ENCODE measurements at regions not wholly inside any gene's neighbourhood (a gene's known extent, or its start where the extent isn't known, plus 50 kb on each side); places are given as distances from the start of the nearest gene placed in this dataset.

- Histone ChIP-seq H3K27me3 (ENCODE audit: control insufficient read depth, low read length) (no peaks in the 10 kb centered on the region), H3K4me2 (ENCODE audit: low read length) (no peak overlapping the region), H4K20me1 (ENCODE audit: control insufficient read depth, insufficient read depth, low read depth, low read length) (no peaks in the 10 kb centered on the region), H3K79me2 (ENCODE audit: control insufficient read depth, low read length) (no peaks in the 10 kb centered on the region), H3K9me2 (replicated peaks; ENCODE audit: control insufficient read depth, low read length) (no peaks in the 10 kb centered on the region), H3K27ac (ENCODE audit: low read depth, low read length) (no peak overlapping the region), H3K4me1 (ENCODE audit: control insufficient read depth, low read length) (no peaks in the 10 kb centered on the region), H3F3A (ENCODE audit: control insufficient read depth, insufficient read depth) (no peaks in the 10 kb centered on the region), H3K4me3 (ENCODE audit: low read length) (no peak overlapping the region), H3K9me3 (ENCODE audit: control insufficient read depth, insufficient read depth, low read length) (no peaks in the 10 kb centered on the region), H3K36me3 (ENCODE audit: control insufficient read depth, low read length) (no peaks in the 10 kb centered on the region)
- no peak for TF ChIP-seq EZH2phosphoT487 (IDR thresholded peaks at IDR 0.05; ENCODE audit: borderline replicate concordance, low read length)
- TF ChIP-seq, protein P1, sequence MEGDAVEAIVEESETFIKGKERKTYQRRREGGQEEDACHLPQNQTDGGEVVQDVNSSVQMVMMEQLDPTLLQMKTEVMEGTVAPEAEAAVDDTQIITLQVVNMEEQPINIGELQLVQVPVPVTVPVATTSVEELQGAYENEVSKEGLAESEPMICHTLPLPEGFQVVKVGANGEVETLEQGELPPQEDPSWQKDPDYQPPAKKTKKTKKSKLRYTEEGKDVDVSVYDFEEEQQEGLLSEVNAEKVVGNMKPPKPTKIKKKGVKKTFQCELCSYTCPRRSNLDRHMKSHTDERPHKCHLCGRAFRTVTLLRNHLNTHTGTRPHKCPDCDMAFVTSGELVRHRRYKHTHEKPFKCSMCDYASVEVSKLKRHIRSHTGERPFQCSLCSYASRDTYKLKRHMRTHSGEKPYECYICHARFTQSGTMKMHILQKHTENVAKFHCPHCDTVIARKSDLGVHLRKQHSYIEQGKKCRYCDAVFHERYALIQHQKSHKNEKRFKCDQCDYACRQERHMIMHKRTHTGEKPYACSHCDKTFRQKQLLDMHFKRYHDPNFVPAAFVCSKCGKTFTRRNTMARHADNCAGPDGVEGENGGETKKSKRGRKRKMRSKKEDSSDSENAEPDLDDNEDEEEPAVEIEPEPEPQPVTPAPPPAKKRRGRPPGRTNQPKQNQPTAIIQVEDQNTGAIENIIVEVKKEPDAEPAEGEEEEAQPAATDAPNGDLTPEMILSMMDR (IDR thresholded peaks at IDR 0.05; ENCODE audit: low read depth, low read length, poor library complexity, severe bottlenecking): no peak
These were observed 230.3 kb downstream of the SH2D4B start for GRCh38 chr10:80767963-80768362.

DNA sequence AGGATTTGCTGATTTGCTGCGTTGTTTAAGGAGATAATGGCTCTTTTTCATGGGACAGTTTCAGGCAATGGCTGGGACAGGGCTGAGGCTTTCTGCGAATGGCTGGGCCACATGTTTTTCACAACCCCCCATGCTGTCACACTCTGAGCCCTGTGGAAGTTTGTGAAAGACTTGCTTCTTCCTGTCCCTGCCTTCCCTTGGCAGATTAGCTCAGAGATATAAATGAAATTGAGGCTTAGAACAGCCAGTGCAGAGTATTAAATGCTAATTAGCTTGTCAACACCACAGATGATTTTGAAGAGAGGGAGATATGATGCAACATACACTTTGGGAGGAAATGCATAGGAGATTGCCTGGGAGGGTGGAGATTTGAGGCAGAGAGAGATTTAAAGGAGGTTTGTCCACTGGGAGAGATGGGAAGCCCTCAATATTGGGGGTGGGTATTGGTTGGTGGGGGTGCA, 232.0 kb downstream of the SH2D4B start:
- H3F3A ChIP-seq (ENCODE audit: control insufficient read depth, insufficient read depth): no peaks in the 10 kb centered on the region
- no peaks in the 10 kb centered on the region for H3K9me3 ChIP-seq (ENCODE audit: control insufficient read depth, insufficient read depth, low read length)
- H3K79me2 ChIP-seq (ENCODE audit: control insufficient read depth, low read length): no peaks in the 10 kb centered on the region
- no peaks in the 10 kb centered on the region for H3K9me2 ChIP-seq (replicated peaks; ENCODE audit: control insufficient read depth, low read length)
- no peaks in the 10 kb centered on the region for H3K4me1 ChIP-seq (ENCODE audit: control insufficient read depth, low read length)
- TF ChIP-seq EZH2phosphoT487 (IDR thresholded peaks at IDR 0.05; ENCODE audit: borderline replicate concordance, low read length): no peak
- TF ChIP-seq, protein P1 (IDR thresholded peaks at IDR 0.05; ENCODE audit: low read depth, low read length, poor library complexity, severe bottlenecking): no peak
- H3K36me3 ChIP-seq (ENCODE audit: control insufficient read depth, low read length): no peaks in the 10 kb centered on the region
- H3K4me3 ChIP-seq (ENCODE audit: low read length): no peak overlapping the region
- H4K20me1 ChIP-seq (ENCODE audit: control insufficient read depth, insufficient read depth, low read depth, low read length): no peaks in the 10 kb centered on the region
- H3K27ac ChIP-seq (ENCODE audit: low read depth, low read length): no peak overlapping the region
- H3K4me2 ChIP-seq (ENCODE audit: low read length): no peak overlapping the region
- H3K27me3 ChIP-seq (ENCODE audit: control insufficient read depth, low read length): no peaks in the 10 kb centered on the region

DNA sequence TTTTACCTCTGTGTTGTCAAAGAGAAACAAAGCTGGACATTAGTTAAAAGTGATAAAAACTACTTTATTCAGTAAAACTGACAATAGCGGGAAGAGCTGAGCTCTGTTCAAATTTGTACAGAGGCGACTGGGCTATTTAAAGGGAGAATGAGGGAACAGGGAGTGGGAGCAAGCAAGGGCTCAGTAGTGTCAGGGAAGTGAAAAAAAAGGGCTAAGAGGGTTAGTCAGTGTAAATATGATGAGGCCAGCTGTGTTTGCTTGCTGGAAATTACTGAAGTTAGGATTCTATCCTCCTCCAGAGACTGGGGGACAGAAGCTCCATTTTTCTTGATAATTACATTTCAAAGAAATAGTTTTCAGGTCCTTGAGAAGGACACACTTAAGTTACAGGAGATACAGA, 232.5 kb downstream of the SH2D4B start:
- H3K4me3 ChIP-seq (ENCODE audit: low read length): no peak overlapping the region
- no peaks in the 10 kb centered on the region for H3K4me1 ChIP-seq (ENCODE audit: control insufficient read depth, low read length)
- no peaks in the 10 kb centered on the region for H3K27me3 ChIP-seq (ENCODE audit: control insufficient read depth, low read length)
- H3K36me3 ChIP-seq (ENCODE audit: control insufficient read depth, low read length): no peaks in the 10 kb centered on the region
- H3K79me2 ChIP-seq (ENCODE audit: control insufficient read depth, low read length): no peaks in the 10 kb centered on the region
- H3K9me3 ChIP-seq (ENCODE audit: control insufficient read depth, insufficient read depth, low read length): no peaks in the 10 kb centered on the region
- H3K27ac ChIP-seq (ENCODE audit: low read depth, low read length): no peak overlapping the region
- no peak overlapping the region for H3K4me2 ChIP-seq (ENCODE audit: low read length)
- H4K20me1 ChIP-seq (ENCODE audit: control insufficient read depth, insufficient read depth, low read depth, low read length): no peaks in the 10 kb centered on the region
- H3K9me2 ChIP-seq (replicated peaks; ENCODE audit: control insufficient read depth, low read length): no peaks in the 10 kb centered on the region
- no peak for TF ChIP-seq EZH2phosphoT487 (IDR thresholded peaks at IDR 0.05; ENCODE audit: borderline replicate concordance, low read length)
- TF ChIP-seq, protein P1 (IDR thresholded peaks at IDR 0.05; ENCODE audit: low read depth, low read length, poor library complexity, severe bottlenecking): no peak
- H3F3A ChIP-seq (ENCODE audit: control insufficient read depth, insufficient read depth): no peaks in the 10 kb centered on the region

All from DOHH2 (cell line).